Hepatocyte (in vitro differentiated cells): ENCODE measurements at regions not wholly inside any gene's neighbourhood (a gene's known extent, or its start where the extent isn't known, plus 50 kb on each side); places are given as distances from the start of the nearest gene placed in this dataset.

Experiments
- DNase-seq: peaks from one replicate; pipeline ENCODE4 v3.0.0-alpha.2; 2016; ENCODE audit warnings: low spot score
- H2AFZ ChIP-seq: fragments of 200-600 bp; sonication (generic); 2 replicates; pipeline ENCODE4 v1.6.0; 2016; ENCODE audit warnings: antibody characterized with exemption, mild to moderate bottlenecking
- H3K27ac ChIP-seq: fragments of 200-600 bp; sonication (generic); 2 replicates; pipeline ENCODE4 v1.5.1; 2016; ENCODE audit warnings: mild to moderate bottlenecking
- H3K27me3 ChIP-seq: fragments of 200-600 bp; sonication (generic); 2 replicates; pipeline ENCODE4 v1.6.1; 2016
- H3K36me3 ChIP-seq: fragments of 200-600 bp; sonication (generic); replicated peaks from 2 replicates; pipeline ENCODE4 v1.5.1; 2016; ENCODE audit warnings: low read depth; ENCODE audit not compliant: insufficient read depth
- H3K4me1 ChIP-seq: fragments of 200-600 bp; sonication (generic); 2 replicates; pipeline ENCODE4 v1.5.1; 2016; ENCODE audit warnings: mild to moderate bottlenecking, moderate library complexity; ENCODE audit not compliant: insufficient read depth
- H3K4me2 ChIP-seq: fragments of 200-600 bp; sonication (generic); 2 replicates; pipeline ENCODE4 v1.6.0; 2016
- H3K4me3 ChIP-seq: fragments of 200-600 bp; sonication (generic); 2 replicates; pipeline ENCODE4 v1.5.1; 2016; ENCODE audit warnings: mild to moderate bottlenecking
- H3K79me2 ChIP-seq: fragments of 200-600 bp; sonication (generic); 2 replicates; pipeline ENCODE4 v1.6.0; 2017; ENCODE audit warnings: mild to moderate bottlenecking
- H3K9me2 ChIP-seq: fragments of 200-600 bp; sonication (generic); replicated peaks from 2 replicates; pipeline ENCODE4 v1.6.0; 2017; ENCODE audit warnings: mild to moderate bottlenecking; ENCODE audit not compliant: insufficient read depth
- H3K9me3 ChIP-seq: fragments of 200-600 bp; sonication (generic); 2 replicates; pipeline ENCODE4 v1.5.1; 2016; ENCODE audit warnings: low read depth, mild to moderate bottlenecking
- H4K20me1 ChIP-seq: fragments of 200-600 bp; sonication (generic); 2 replicates; pipeline ENCODE4 v1.6.0; 2016; ENCODE audit warnings: mild to moderate bottlenecking; ENCODE audit not compliant: insufficient read depth, poor library complexity, severe bottlenecking
- CTCF ChIP-seq: fragments of 200-600 bp; sonication (generic); IDR thresholded peaks from 2 replicates; pipeline ENCODE4 v1.5.1; 2016; ENCODE audit warnings: antibody characterized with exemption, mild to moderate bottlenecking; ENCODE audit not compliant: poor library complexity
- EZH2 ChIP-seq: fragments of 200-600 bp; sonication (generic); IDR thresholded peaks from 2 replicates; pipeline ENCODE4 v1.6.1; 2016; ENCODE audit warnings: antibody characterized with exemption, mild to moderate bottlenecking, borderline replicate concordance
- EZH2phosphoT487 ChIP-seq: fragments of 200-600 bp; sonication (generic); IDR thresholded peaks from one replicate; pipeline ENCODE4 v1.6.1; 2018; ENCODE audit warnings: antibody characterized with exemption, mild to moderate bottlenecking, low read depth, moderate library complexity; ENCODE audit not compliant: unreplicated experiment, severe bottlenecking
- WGBS: methylation state at CpG from one replicate; pipeline ENCODE4 v1.1.6; 2016; ENCODE audit warnings: low lambda C conversion rate; ENCODE audit errors: missing lambda C conversion rate; 5-methylcytosine and 5-hydroxymethylcytosine counted together

GRCh38 chr2:234733093-234733489 is 218.7 kb upstream of the SH3BP4 start:
- no peak overlapping the region for H3K4me3 ChIP-seq
- H3K4me1 ChIP-seq = no peaks in the 10 kb centered on the region
- no peaks in the 10 kb centered on the region for H3K36me3 ChIP-seq
- H4K20me1 ChIP-seq = no peaks in the 10 kb centered on the region
- H3K9me2 ChIP-seq = no peaks in the 10 kb centered on the region
- H3K79me2 ChIP-seq = no peaks in the 10 kb centered on the region
- no peak for DNase-seq
- no peak overlapping the region for H3K27ac ChIP-seq
- H3K27me3 ChIP-seq = no peaks in the 10 kb centered on the region
- no peak overlapping the region for H2AFZ ChIP-seq
- TF ChIP-seq CTCF (no peak), EZH2 (no peak), EZH2phosphoT487 (no peak)
- H3K9me3 ChIP-seq = no peaks in the 10 kb centered on the region
- H3K4me2 ChIP-seq = no peak overlapping the region
- WGBS = 90% methylated on average over 6 of the region's 6 CpGs

GRCh38 chr2:234732404-234733092 is 219.3 kb upstream of the SH3BP4 start:
- Histone ChIP-seq H3K27me3 (no peaks in the 10 kb centered on the region), H3K27ac (no peak overlapping the region), H3K9me3 (no peaks in the 10 kb centered on the region), H4K20me1 (no peaks in the 10 kb centered on the region), H2AFZ (no peak overlapping the region), H3K4me2 (no peak overlapping the region), H3K79me2 (no peaks in the 10 kb centered on the region), H3K4me3 (no peak overlapping the region), H3K9me2 (no peaks in the 10 kb centered on the region), H3K4me1 (no peaks in the 10 kb centered on the region), H3K36me3 (no peaks in the 10 kb centered on the region)
- no peak for TF ChIP-seq EZH2phosphoT487
- no peak for TF ChIP-seq CTCF
- no peak for TF ChIP-seq EZH2
- DNase-seq = no peak
- WGBS = 95% methylated on average over 3 of the region's 3 CpGs

- no peak overlapping the region for H2AFZ ChIP-seq
- H3K9me3 ChIP-seq = no peaks in the 10 kb centered on the region
- H3K36me3 ChIP-seq = no peaks in the 10 kb centered on the region
- WGBS = 97% methylated on average over 6 of the region's 6 CpGs
- no peak overlapping the region for H3K4me3 ChIP-seq
- DNase-seq = no peak
- no peaks in the 10 kb centered on the region for H4K20me1 ChIP-seq
- no peaks in the 10 kb centered on the region for H3K9me2 ChIP-seq
- no peaks in the 10 kb centered on the region for H3K4me1 ChIP-seq
- H3K4me2 ChIP-seq = no peak overlapping the region
- H3K79me2 ChIP-seq = no peaks in the 10 kb centered on the region
- H3K27ac ChIP-seq = no peak overlapping the region
- TF ChIP-seq CTCF (no peak), EZH2phosphoT487 (no peak), EZH2 (no peak)
- no peaks in the 10 kb centered on the region for H3K27me3 ChIP-seq
These were observed 220.6 kb upstream of the SH3BP4 start for GRCh38 chr2:234731236-234731635.
